ENCODE measurements at regions not wholly inside any gene's neighbourhood (a gene's known extent, or its start where the extent isn't known, plus 50 kb on each side); places are given as distances from the start of the nearest gene placed in this dataset.

DNA sequence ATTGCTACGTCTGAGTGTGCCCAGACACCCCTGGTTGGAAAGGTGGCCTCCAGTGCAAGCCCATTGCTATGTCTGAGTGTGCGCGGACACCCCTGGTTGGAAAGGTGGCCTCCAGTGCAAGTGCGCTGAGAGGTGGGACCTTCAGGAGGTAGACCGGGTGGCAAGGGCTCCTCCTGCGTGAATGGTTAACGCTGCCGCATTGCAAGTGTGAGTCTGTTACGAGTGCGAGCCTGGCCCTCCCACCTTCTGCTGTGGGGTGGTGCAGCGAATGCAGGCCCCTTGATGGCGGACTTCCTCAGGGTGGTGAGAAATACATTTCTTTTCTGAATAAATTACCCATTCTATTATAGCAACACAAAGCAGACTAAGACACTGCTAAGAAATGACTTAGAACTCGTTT lies 208.8 kb downstream of the DLL1 start:
- TF ChIP-seq, protein P1, sequence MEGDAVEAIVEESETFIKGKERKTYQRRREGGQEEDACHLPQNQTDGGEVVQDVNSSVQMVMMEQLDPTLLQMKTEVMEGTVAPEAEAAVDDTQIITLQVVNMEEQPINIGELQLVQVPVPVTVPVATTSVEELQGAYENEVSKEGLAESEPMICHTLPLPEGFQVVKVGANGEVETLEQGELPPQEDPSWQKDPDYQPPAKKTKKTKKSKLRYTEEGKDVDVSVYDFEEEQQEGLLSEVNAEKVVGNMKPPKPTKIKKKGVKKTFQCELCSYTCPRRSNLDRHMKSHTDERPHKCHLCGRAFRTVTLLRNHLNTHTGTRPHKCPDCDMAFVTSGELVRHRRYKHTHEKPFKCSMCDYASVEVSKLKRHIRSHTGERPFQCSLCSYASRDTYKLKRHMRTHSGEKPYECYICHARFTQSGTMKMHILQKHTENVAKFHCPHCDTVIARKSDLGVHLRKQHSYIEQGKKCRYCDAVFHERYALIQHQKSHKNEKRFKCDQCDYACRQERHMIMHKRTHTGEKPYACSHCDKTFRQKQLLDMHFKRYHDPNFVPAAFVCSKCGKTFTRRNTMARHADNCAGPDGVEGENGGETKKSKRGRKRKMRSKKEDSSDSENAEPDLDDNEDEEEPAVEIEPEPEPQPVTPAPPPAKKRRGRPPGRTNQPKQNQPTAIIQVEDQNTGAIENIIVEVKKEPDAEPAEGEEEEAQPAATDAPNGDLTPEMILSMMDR (IDR thresholded peaks at IDR 0.05), result no peak
- TF ChIP-seq POLR2A (IDR thresholded peaks at IDR 0.05), result no peak
